MCF 10A (cell line): ENCODE measurements at regions not wholly inside any gene's neighbourhood (a gene's known extent, or its start where the extent isn't known, plus 50 kb on each side); places are given as distances from the start of the nearest gene placed in this dataset.

Source experiments
- BruUV-seq: library from RNA; stranded (reverse); fragments of 400-500 nt; replicated peaks from 2 replicates; lab custom pipeline; 2021; lab: Mats Ljungman, UMichigan
- CTCF ChIA-PET: fragments of 300-600 bp; sonication (Branson Sonifier 250); formaldehyde crosslinking; extraction: SDS; loops from one replicate; lab custom pipeline; 2021; ENCODE audit warnings: antibody characterized with exemption, inconsistent platforms; lab: Yijun Ruan, JAX
- POLR2A ChIA-PET: fragments of 300-600, 350-650 bp; sonication (Branson Sonifier 250); formaldehyde crosslinking; extraction: SDS; loops from one replicate; lab custom pipeline; 2020; ENCODE audit warnings: antibody characterized with exemption, inconsistent platforms; lab: Yijun Ruan, JAX
- DNase-seq: peaks from one replicate; pipeline ENCODE4 v3.0.0-alpha.2; 2018; ENCODE audit not compliant: unreplicated experiment
- H3K27ac Mint-ChIP-seq: one replicate; pipeline ENCODE4 v1.8.0; 2022; ENCODE audit warnings: mild to moderate bottlenecking, low read depth, mixed read lengths; ENCODE audit not compliant: unreplicated experiment
- H3K27me3 Mint-ChIP-seq: one replicate; pipeline ENCODE4 v1.8.0; 2022; ENCODE audit warnings: mixed read lengths; ENCODE audit not compliant: insufficient read depth, unreplicated experiment
- H3K36me3 Mint-ChIP-seq: one replicate; pipeline ENCODE4 v1.8.0; 2022; ENCODE audit warnings: mild to moderate bottlenecking, moderate library complexity, mixed read lengths; ENCODE audit not compliant: insufficient read depth, unreplicated experiment
- H3K4me1 Mint-ChIP-seq: one replicate; pipeline ENCODE4 v1.8.0; 2022; ENCODE audit warnings: mixed read lengths; ENCODE audit not compliant: insufficient read depth, unreplicated experiment
- H3K4me3 Mint-ChIP-seq: one replicate; pipeline ENCODE4 v1.8.0; 2022; ENCODE audit warnings: mild to moderate bottlenecking, moderate library complexity, mixed read lengths; ENCODE audit not compliant: unreplicated experiment
- H3K9me3 Mint-ChIP-seq: one replicate; pipeline ENCODE4 v1.8.0; 2022; ENCODE audit warnings: mixed read lengths; ENCODE audit not compliant: unreplicated experiment
- intact Hi-C: fragments of 100-400 bp; cut with micrococcal nuclease; formaldehyde crosslinking; loops from 2 replicates; pipeline ENCODE4 v1.14.1; 2022
- TF ChIP-seq, protein P1 (sequence below): fragments of 200-600 bp; IDR thresholded peaks from one replicate; pipeline ENCODE4 v1.8.0; 2022; ENCODE audit warnings: antibody characterized with exemption, mild to moderate bottlenecking; ENCODE audit not compliant: unreplicated experiment

DNA sequence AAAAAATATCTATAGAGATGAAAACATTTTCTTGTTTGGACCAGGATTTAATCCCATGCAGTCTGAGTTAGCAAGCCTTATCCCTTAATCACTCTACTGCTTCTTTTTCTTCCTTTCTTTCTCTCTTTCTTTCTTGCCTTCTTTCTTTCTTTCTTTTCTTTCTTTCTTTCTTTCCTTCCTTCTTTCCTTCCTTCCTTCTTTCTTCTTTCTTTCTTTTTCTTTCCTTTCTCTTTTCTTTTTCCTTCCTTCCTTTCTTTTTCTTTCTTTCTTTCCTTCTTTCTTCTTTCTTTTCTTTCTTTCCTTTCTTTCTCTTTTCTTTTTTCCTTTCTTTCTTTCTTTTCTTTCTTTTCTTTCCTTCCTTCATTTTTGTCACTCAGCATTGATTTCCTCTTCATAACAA is 434.6 kb downstream of the FAT4 start:
- ChIA-PET POLR2A (interaction anchor here (0.9 kb wide), 1 partner anchor 367 kb away, joined by 3 read pairs; no protein-coding TSS in a partner anchor), CTCF (no interaction called here)
- Mint-ChIP-seq H3K36me3 (no peaks in the 10 kb centered on the region), H3K27me3 (no peaks in the 10 kb centered on the region), H3K4me3 (no peak overlapping the region), H3K27ac (no peak overlapping the region), H3K9me3 (peaks cover 9% of the 10 kb centered on the region), H3K4me1 (no peaks in the 10 kb centered on the region)
- TF ChIP-seq, protein P1, sequence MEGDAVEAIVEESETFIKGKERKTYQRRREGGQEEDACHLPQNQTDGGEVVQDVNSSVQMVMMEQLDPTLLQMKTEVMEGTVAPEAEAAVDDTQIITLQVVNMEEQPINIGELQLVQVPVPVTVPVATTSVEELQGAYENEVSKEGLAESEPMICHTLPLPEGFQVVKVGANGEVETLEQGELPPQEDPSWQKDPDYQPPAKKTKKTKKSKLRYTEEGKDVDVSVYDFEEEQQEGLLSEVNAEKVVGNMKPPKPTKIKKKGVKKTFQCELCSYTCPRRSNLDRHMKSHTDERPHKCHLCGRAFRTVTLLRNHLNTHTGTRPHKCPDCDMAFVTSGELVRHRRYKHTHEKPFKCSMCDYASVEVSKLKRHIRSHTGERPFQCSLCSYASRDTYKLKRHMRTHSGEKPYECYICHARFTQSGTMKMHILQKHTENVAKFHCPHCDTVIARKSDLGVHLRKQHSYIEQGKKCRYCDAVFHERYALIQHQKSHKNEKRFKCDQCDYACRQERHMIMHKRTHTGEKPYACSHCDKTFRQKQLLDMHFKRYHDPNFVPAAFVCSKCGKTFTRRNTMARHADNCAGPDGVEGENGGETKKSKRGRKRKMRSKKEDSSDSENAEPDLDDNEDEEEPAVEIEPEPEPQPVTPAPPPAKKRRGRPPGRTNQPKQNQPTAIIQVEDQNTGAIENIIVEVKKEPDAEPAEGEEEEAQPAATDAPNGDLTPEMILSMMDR, result no peak
- no TSS peak for BruUV-seq
- intact Hi-C loops, result loop anchor here (10.0 kb wide), 1 partner anchor 355 kb away; no protein-coding TSS in a partner anchor
- no peak for DNase-seq

DNA sequence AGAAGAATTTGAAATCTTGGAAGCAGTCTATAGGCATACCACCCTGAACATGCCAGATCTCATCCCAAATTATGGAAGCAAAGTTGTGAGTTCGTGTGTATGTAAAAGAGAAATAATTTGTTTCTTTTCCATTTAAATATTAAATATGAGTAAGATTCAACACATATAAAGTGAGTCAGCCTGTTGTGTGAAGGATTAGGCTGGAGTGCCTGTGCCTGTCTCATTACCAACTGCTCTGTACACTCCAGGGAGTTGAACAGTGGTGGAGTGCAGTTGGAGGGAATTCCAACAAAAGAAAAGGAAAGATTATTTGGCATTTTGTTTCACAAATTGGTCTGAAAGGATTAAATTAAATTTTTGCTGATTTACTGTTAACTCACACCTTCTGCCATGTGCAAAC is 435.6 kb downstream of the FAT4 start:
- Mint-ChIP-seq H3K27me3 (no peaks in the 10 kb centered on the region), H3K36me3 (no peaks in the 10 kb centered on the region), H3K27ac (no peak overlapping the region), H3K9me3 (peaks cover 9% of the 10 kb centered on the region), H3K4me1 (no peaks in the 10 kb centered on the region), H3K4me3 (no peak overlapping the region)
- ChIA-PET CTCF (interaction anchor here (0.6 to 1.2 kb wide), 3 partner anchors 144 to 437 kb away, joined by 3 read pairs; no protein-coding TSS in a partner anchor), POLR2A (no interaction called here)
- DNase-seq, result no peak
- BruUV-seq, result no TSS peak
- intact Hi-C loops, result no loop called here
- TF ChIP-seq, protein P1, result no peak

DNA sequence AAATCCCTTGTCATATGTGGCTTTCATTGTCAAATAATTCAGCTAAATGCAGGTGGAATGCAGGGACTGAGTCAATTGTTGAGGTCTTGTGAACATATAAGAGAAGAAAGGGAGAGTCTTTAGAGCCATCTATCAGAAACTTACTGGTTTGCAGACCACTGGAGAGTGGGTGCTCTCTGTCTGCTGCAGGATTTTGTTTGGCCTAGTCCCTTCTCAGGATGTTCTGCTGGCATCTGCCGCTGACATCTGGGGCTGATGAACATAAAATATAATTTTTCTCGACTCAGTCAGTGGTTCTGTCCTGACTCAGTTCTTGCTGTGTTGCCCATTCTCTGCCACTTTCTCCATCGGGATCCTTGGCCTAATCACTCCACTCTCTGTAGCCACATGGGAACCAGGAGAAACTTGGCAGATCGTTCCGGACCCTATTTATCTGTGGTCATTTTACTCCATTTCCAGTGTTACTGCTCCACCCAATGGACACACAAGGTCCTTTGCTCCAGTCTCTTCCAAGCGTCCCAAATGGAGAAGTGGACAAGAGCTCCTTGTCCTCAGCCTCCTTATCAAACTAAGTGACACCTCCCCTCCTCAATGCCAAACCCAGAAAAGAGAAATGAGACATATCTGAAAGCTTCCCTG is 436.2 kb downstream of the FAT4 start:
- POLR2A ChIA-PET, result no interaction called here
- H3K4me3 Mint-ChIP-seq, result no peak overlapping the region

DNA sequence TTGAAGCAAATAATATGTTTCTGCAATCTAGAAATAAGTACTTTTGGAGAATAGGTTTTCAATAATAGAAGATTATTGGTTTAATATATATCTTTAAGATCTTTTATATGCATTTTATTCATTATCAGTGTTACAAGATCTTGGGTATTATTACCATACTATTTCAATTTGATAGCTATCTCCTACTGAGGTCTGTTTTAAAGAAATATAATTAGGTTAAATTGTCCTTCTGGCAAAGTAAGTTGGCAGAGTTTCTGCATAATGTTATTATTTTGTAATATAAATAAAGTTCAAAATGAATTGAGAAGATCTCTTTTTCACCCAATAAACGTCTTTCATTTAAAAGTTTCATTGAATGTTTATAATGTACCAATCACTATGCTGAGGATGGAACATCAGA is 443.7 kb downstream of the FAT4 start:
- intact Hi-C loops, result no loop called here
- POLR2A ChIA-PET, result interaction anchor here (0.7 kb wide), 1 partner anchor 686 kb away, joined by 3 read pairs; no protein-coding TSS in a partner anchor
- H3K4me1 Mint-ChIP-seq, result peaks cover 6% of the 10 kb centered on the region

More for the DNA sequence above, 436.2 kb downstream of the FAT4 start:
- intact Hi-C loops, result no loop called here
- TF ChIP-seq, protein P1, result no peak
- no peak overlapping the region for H3K27ac Mint-ChIP-seq
- H3K4me1 Mint-ChIP-seq, result no peaks in the 10 kb centered on the region
- BruUV-seq, result no TSS peak
- CTCF ChIA-PET, result interaction anchor here (0.5 to 1.2 kb wide), 5 partner anchors 144 to 446 kb away, joined by 3 to 6 read pairs (median 3); no protein-coding TSS in a partner anchor
- no peaks in the 10 kb centered on the region for H3K36me3 Mint-ChIP-seq
- H3K27me3 Mint-ChIP-seq, result no peaks in the 10 kb centered on the region
- peaks cover 9% of the 10 kb centered on the region for H3K9me3 Mint-ChIP-seq
- DNase-seq, result peak; percentile 40

More for the DNA sequence above, 443.7 kb downstream of the FAT4 start:
- CTCF ChIA-PET, result no interaction called here
- TF ChIP-seq, protein P1, result no peak
- Mint-ChIP-seq H3K36me3 (no peaks in the 10 kb centered on the region), H3K27me3 (no peaks in the 10 kb centered on the region), H3K27ac (no peak overlapping the region), H3K9me3 (no peaks in the 10 kb centered on the region), H3K4me3 (no peak overlapping the region)
- no TSS peak for BruUV-seq
- DNase-seq, result no peak
